VCaP (cell line): ENCODE measurements at regions not wholly inside any gene's neighbourhood (a gene's known extent, or its start where the extent isn't known, plus 50 kb on each side); places are given as distances from the start of the nearest gene placed in this dataset.

Experiments used
- H3K27ac ChIP-seq: fragments of 450-650 bp; 2 replicates; pipeline ENCODE4 v1.5.1; 2017
- CTCF ChIP-seq: fragments of 450-650 bp; conservative IDR thresholded peaks from 2 replicates; pipeline ENCODE4 v1.5.1; 2017; ENCODE audit warnings: mild to moderate bottlenecking, moderate library complexity

GRCh38 chr9:106421772-106422171 is 441.2 kb upstream of the ZNF462 start:
- TF ChIP-seq CTCF: no peak
- H3K27ac ChIP-seq: no peak overlapping the region

- TF ChIP-seq CTCF: no peak
Measured at GRCh38 chr9:106423575-106423974, 439.4 kb upstream of the ZNF462 start.

GRCh38 chr9:106432631-106433030 is 430.3 kb upstream of the ZNF462 start:
- no peak for TF ChIP-seq CTCF
- no peak overlapping the region for H3K27ac ChIP-seq

More at GRCh38 chr9:106423575-106423974, 439.4 kb upstream of the ZNF462 start:
- no peak overlapping the region for H3K27ac ChIP-seq

GRCh38 chr9:106438928-106439327 is 424.0 kb upstream of the ZNF462 start:
- no peak overlapping the region for H3K27ac ChIP-seq
- no peak for TF ChIP-seq CTCF

- no peak for TF ChIP-seq CTCF
- no peak overlapping the region for H3K27ac ChIP-seq
Measured at GRCh38 chr9:106441283-106441682, 421.7 kb upstream of the ZNF462 start.

GRCh38 chr9:106443520-106443919 is 419.4 kb upstream of the ZNF462 start:
- H3K27ac ChIP-seq: no peak overlapping the region
- TF ChIP-seq CTCF: no peak

GRCh38 chr9:106445107-106445506 is 417.9 kb upstream of the ZNF462 start:
- no peak for TF ChIP-seq CTCF
- no peak overlapping the region for H3K27ac ChIP-seq
